Activated CD8-positive, alpha-beta memory T cell treated with anti-CD3 and anti-CD28 coated beads, Interleukin-2, amount 50 U/mL, for 4 hours (primary cell): ENCODE measurements at regions not wholly inside any gene's neighbourhood (a gene's known extent, or its start where the extent isn't known, plus 50 kb on each side); places are given as distances from the start of the nearest gene placed in this dataset.
"Not testable (repeated sequence)": the region's sequence is repeated elsewhere in the genome, so short reads cannot be mapped to it uniquely, and the experiment has no call there.

Experiments
- DNase-seq: peaks from one replicate; pipeline ENCODE4 v3.0.0-alpha.2; 2020

- no peak for DNase-seq
Measured at GRCh38 chr4:18480342-18480741, 458.8 kb upstream of the LCORL start.

- DNase-seq, result no peak
Measured at GRCh38 chr4:18479825-18480224, 458.3 kb upstream of the LCORL start.

- no peak for DNase-seq
Measured at GRCh38 chr4:18463987-18464559, 442.5 kb upstream of the LCORL start.

- DNase-seq, result no peak
Measured at GRCh38 chr4:18458465-18458864, 436.9 kb upstream of the LCORL start.

- no peak for DNase-seq
Measured at GRCh38 chr4:18454349-18454748, 432.8 kb upstream of the LCORL start.

GRCh38 chr4:18445110-18445509, 423.6 kb upstream of the LCORL start:
- DNase-seq, result no peak

- no peak for DNase-seq
Measured at GRCh38 chr4:18444206-18444605, 422.7 kb upstream of the LCORL start.

- DNase-seq, result no peak
Measured at GRCh38 chr4:18442957-18443356, 421.4 kb upstream of the LCORL start.

GRCh38 chr4:18441676-18442075, 420.1 kb upstream of the LCORL start:
- DNase-seq, result no peak

- DNase-seq, result no peak
Measured at GRCh38 chr4:18441203-18441590, 419.6 kb upstream of the LCORL start.

GRCh38 chr4:18440527-18441202, 419.1 kb upstream of the LCORL start:
- DNase-seq, result no peak

- DNase-seq, result no peak
Measured at GRCh38 chr4:18439311-18439710, 417.8 kb upstream of the LCORL start.

- no peak for DNase-seq
Measured at GRCh38 chr4:18435781-18436180, 414.2 kb upstream of the LCORL start.

- DNase-seq, result no peak
Measured at GRCh38 chr4:18422685-18423084, 401.1 kb upstream of the LCORL start.

- DNase-seq, result no peak
Measured at GRCh38 chr4:18421519-18421918, 400.0 kb upstream of the LCORL start.

- DNase-seq, result no peak
Measured at GRCh38 chr4:18419780-18420179, 398.2 kb upstream of the LCORL start.

- DNase-seq, result not testable (repeated sequence)
Measured at GRCh38 chr4:18418195-18418898, 396.8 kb upstream of the LCORL start.

- not testable (repeated sequence) for DNase-seq
Measured at GRCh38 chr4:18417651-18418050, 396.1 kb upstream of the LCORL start.

GRCh38 chr4:18406264-18406663, 384.7 kb upstream of the LCORL start:
- no peak for DNase-seq

- no peak for DNase-seq
Measured at GRCh38 chr4:18405054-18405453, 383.5 kb upstream of the LCORL start.

GRCh38 chr4:18404642-18405041, 383.1 kb upstream of the LCORL start:
- DNase-seq, result no peak

- no peak for DNase-seq
Measured at GRCh38 chr4:18403327-18403726, 381.8 kb upstream of the LCORL start.

- no peak for DNase-seq
Measured at GRCh38 chr4:18401868-18402267, 380.3 kb upstream of the LCORL start.

GRCh38 chr4:18401425-18401824, 379.9 kb upstream of the LCORL start:
- no peak for DNase-seq
